NT2/D1 (cell line): ENCODE measurements at regions not wholly inside any gene's neighbourhood (a gene's known extent, or its start where the extent isn't known, plus 50 kb on each side); places are given as distances from the start of the nearest gene placed in this dataset.

ENCODE experiments used
- DNase-seq: peaks from one replicate; pipeline ENCODE4 v3.0.0-alpha.2; 2011; ENCODE audit warnings: low read depth, low spot score
- H3K27me3 ChIP-seq: 2 replicates; pipeline ENCODE4 v1.6.0; 2011; ENCODE audit warnings: mild to moderate bottlenecking; ENCODE audit not compliant: insufficient read length, insufficient read depth
- H3K36me3 ChIP-seq: 2 replicates; pipeline ENCODE4 v1.6.1; 2011; ENCODE audit warnings: mild to moderate bottlenecking, low read length, mixed read lengths; ENCODE audit not compliant: insufficient read depth, insufficient read length
- H3K4me1 ChIP-seq: 2 replicates; pipeline ENCODE4 v1.5.1; 2011; ENCODE audit not compliant: insufficient read depth, insufficient read length
- H3K4me3 ChIP-seq: 2 replicates; pipeline ENCODE4 v1.5.1; 2011; ENCODE audit warnings: low read depth; ENCODE audit not compliant: insufficient read length
- H3K9ac ChIP-seq: 2 replicates; pipeline ENCODE4 v1.6.0; 2011; ENCODE audit warnings: low read depth; ENCODE audit not compliant: insufficient read length
- H3K9me3 ChIP-seq: 2 replicates; pipeline ENCODE4 v1.5.1; 2011; ENCODE audit warnings: mild to moderate bottlenecking, low read length; ENCODE audit not compliant: insufficient read depth
- SUZ12 ChIP-seq: IDR thresholded peaks from 2 replicates; pipeline ENCODE4 v1.6.1; 2011; ENCODE audit not compliant: insufficient read length, insufficient read depth; ENCODE audit errors: extremely low read depth
- YY1 ChIP-seq: IDR thresholded peaks from 2 replicates; pipeline ENCODE4 v1.6.1; 2011; ENCODE audit not compliant: insufficient read length, insufficient read depth
- ZNF274 ChIP-seq: IDR thresholded peaks from 2 replicates; pipeline ENCODE4 v1.6.1; 2011; ENCODE audit warnings: mild to moderate bottlenecking, low read depth, low read length

DNA sequence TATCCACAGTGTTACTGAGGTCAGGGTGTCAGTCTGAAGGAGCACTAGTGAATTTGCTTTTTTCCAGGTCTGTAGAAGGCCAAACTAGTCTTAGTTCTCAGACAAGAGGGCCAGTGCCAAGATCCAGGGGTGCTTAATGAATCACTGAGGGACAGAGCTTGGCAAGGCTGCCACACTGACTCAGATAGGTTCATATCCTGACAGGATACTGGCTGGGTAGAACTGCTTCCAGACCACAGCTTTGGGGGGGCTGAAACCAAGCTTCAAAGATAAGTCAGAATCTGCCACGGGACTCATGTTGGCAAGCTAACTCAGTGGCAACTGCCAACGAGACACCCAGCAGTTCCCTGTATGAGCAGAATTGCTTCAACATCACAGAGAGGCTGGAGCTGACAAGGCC is 1125.4 kb downstream of the EFNA5 start:
- H3K9me3 ChIP-seq = peaks cover 32% of the 10 kb centered on the region; the same call in 1 of the 2 replicates
- TF ChIP-seq SUZ12 = no peak
- no peak for TF ChIP-seq YY1
- TF ChIP-seq ZNF274 = no peak
- no peaks in the 10 kb centered on the region for H3K4me1 ChIP-seq
- no peak overlapping the region for H3K9ac ChIP-seq
- H3K4me3 ChIP-seq = no peak overlapping the region
- H3K36me3 ChIP-seq = no peaks in the 10 kb centered on the region
- no peak for DNase-seq
- no peaks in the 10 kb centered on the region for H3K27me3 ChIP-seq

DNA sequence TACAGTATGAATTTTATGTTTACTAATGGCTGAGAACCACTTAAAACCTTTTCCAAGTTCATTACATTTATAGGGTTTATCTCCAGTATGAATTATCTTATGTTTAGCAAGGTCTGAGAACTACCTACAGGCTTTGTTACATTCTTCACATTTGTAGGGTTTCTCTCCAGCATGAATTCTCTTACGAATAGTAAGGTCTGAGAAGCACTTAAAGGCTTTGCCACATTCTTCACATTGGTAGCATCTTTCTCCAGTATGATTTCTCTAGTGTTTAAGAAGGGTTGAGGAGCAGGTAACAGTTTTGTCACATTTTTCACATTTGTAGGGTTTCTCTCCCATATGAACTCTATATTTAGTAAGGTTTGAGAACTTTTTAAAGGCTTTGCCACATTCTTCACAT is 1127.4 kb downstream of the EFNA5 start:
- no peak for TF ChIP-seq SUZ12
- TF ChIP-seq YY1 = no peak
- no peak for TF ChIP-seq ZNF274
- Histone ChIP-seq H3K4me1 (no peaks in the 10 kb centered on the region), H3K9ac (no peak overlapping the region), H3K27me3 (no peaks in the 10 kb centered on the region), H3K36me3 (no peaks in the 10 kb centered on the region), H3K4me3 (no peak overlapping the region), H3K9me3 (peaks cover 32% of the 10 kb centered on the region; the same call in 1 of the 2 replicates)
- DNase-seq = no peak

DNA sequence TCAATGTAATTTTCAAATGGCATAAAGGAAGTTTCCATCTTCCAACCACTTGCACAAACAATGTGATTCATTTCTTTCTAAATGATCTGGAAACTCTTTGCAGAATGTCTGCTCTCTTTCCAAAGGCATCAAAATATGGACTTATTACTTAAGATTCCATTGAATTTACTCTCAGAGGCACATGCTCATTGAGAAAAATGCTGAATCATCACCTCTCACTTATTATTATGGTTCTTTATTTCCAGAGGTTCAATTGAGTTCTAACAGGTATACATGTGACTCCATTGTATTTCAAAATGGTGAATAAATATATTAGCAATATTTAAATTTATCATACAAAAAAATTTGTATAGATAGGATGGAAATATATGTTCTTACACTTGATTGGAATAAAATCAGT is 1140.6 kb downstream of the EFNA5 start:
- DNase-seq = no peak
- Histone ChIP-seq H3K4me1 (no peaks in the 10 kb centered on the region), H3K9me3 (no peaks in the 10 kb centered on the region), H3K36me3 (no peaks in the 10 kb centered on the region), H3K27me3 (no peaks in the 10 kb centered on the region), H3K9ac (no peak overlapping the region), H3K4me3 (no peak overlapping the region)
- no peak for TF ChIP-seq ZNF274
- no peak for TF ChIP-seq SUZ12
- TF ChIP-seq YY1 = no peak

DNA sequence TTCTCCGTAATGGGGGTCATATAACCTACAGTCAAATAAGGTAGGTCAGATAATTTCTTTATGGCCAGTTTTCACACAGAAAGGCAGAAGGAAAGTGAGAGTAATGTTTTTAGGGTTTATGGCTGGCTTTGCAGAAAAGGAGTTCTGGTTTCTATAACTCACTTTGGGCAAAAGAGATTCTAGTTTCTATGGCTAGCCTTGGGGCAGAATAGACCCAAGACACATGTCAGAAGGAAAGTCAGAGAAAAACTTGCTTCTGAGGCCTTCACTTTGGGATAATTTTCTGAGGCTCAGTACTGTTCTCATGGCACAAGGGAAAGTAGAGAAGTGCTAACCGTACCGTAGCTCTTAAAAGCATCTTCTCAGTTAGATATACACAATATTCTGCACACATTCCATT is 1145.3 kb downstream of the EFNA5 start:
- no peak for DNase-seq
- no peaks in the 10 kb centered on the region for H3K36me3 ChIP-seq
- H3K4me3 ChIP-seq = no peak overlapping the region
- TF ChIP-seq YY1 (no peak), ZNF274 (no peak), SUZ12 (no peak)
- no peak overlapping the region for H3K9ac ChIP-seq
- H3K4me1 ChIP-seq = no peaks in the 10 kb centered on the region
- no peaks in the 10 kb centered on the region for H3K27me3 ChIP-seq
- H3K9me3 ChIP-seq = no peaks in the 10 kb centered on the region

DNA sequence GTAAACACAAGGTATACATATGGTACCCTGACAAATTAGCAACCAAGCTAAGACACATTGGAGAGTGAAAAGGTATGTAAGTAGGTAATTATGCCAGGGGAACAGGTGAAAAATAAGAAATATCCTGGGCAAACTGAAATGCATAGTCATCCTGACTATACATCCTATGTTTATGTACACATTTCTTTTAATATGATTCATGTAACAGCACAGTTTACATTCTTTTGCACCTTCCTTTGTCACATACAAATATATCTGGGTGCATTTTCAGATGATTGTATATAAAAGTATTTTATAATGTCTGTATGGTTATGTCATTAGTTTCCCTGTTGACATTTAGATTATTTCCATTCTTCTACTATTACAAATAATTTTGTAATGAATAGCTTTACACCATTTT is 1146.9 kb downstream of the EFNA5 start:
- DNase-seq = no peak
- H3K36me3 ChIP-seq = no peaks in the 10 kb centered on the region

DNA sequence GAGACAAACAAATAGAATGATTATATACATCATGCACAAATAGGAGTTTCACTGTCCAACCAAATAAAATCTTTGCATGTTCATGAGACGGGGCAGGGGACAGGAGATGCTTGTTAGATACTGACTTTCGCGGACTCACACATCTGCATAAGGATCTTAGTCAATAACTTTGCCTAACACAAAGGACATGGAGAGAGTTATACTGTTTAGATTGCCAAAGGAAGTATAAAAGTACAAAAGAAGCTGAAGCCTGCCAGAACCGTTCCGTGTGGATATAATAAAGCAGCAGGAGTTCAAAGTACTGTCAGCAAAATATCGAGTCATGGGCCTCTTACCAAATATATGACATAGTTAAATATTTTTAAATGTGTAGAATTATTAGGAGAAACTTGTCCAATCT is 1148.4 kb downstream of the EFNA5 start:
- DNase-seq = no peak
- H3K9ac ChIP-seq = no peak overlapping the region
- no peaks in the 10 kb centered on the region for H3K9me3 ChIP-seq
- no peaks in the 10 kb centered on the region for H3K36me3 ChIP-seq
- no peak for TF ChIP-seq ZNF274
- TF ChIP-seq SUZ12 = no peak
- TF ChIP-seq YY1 = no peak
- H3K4me1 ChIP-seq = no peaks in the 10 kb centered on the region
- H3K27me3 ChIP-seq = no peaks in the 10 kb centered on the region
- no peak overlapping the region for H3K4me3 ChIP-seq

More for the DNA sequence above, 1146.9 kb downstream of the EFNA5 start:
- Histone ChIP-seq H3K9ac (no peak overlapping the region), H3K4me1 (no peaks in the 10 kb centered on the region), H3K4me3 (no peak overlapping the region), H3K27me3 (no peaks in the 10 kb centered on the region), H3K9me3 (no peaks in the 10 kb centered on the region)
- TF ChIP-seq YY1 (no peak), SUZ12 (no peak), ZNF274 (no peak)

DNA sequence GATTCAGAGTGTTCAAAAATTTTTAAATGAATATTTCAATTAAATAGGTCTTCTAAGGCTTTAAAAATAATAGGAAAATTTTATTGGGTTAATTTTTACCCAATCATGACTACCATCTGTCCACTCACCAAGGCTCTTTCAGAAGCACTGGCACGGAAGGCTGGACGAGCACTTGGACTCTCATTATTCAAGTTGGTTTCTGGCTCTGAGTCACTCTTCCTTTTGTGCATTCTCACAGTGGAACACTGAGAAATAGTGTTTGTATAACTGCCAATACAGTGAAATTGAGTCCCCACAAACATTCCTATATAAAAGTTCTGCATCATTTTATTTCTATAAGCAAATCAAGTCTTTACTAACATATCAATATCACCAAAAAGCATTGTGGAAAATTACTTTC is 1149.0 kb downstream of the EFNA5 start:
- no peak for DNase-seq
- Histone ChIP-seq H3K36me3 (no peaks in the 10 kb centered on the region), H3K4me3 (no peak overlapping the region), H3K9ac (no peak overlapping the region), H3K27me3 (no peaks in the 10 kb centered on the region), H3K4me1 (no peaks in the 10 kb centered on the region), H3K9me3 (no peaks in the 10 kb centered on the region)
- no peak for TF ChIP-seq YY1
- TF ChIP-seq SUZ12 = no peak
- no peak for TF ChIP-seq ZNF274

DNA sequence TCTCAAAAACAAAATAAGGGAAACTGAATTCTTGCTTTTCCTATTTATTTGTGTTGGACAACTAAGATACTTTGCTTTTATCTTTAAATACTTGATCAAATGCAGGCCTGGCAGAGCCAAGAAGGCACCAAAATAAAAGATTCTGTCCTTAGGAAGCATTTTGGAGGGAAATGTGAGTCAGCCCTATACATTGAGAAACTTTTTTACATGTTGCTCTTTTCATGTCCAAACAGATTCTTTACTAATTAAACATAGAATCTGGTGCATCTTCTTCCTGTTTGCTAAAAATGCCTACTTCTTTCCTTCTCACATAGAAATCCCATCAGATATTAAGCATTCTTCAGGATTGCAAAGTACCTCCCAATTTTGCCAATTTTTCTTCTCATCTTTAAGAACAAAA is 1160.4 kb downstream of the EFNA5 start:
- Histone ChIP-seq H3K4me1 (no peaks in the 10 kb centered on the region), H3K4me3 (no peak overlapping the region), H3K36me3 (no peaks in the 10 kb centered on the region), H3K27me3 (no peaks in the 10 kb centered on the region), H3K9me3 (no peaks in the 10 kb centered on the region), H3K9ac (no peak overlapping the region)
- no peak for DNase-seq
- TF ChIP-seq SUZ12 (no peak), ZNF274 (no peak), YY1 (no peak)
